Endothelial cell of umbilical vein (primary cell): ENCODE measurements at regions not wholly inside any gene's neighbourhood (a gene's known extent, or its start where the extent isn't known, plus 50 kb on each side); places are given as distances from the start of the nearest gene placed in this dataset.

Source experiments
- BruUV-seq: library from RNA; stranded (reverse); fragments of 400-500 nt; replicated peaks from 2 replicates; lab custom pipeline; 2021; lab: Mats Ljungman, UMichigan
- CTCF ChIA-PET: fragments of 300-600, 350-600 bp; sonication (Branson Sonifier 250); formaldehyde crosslinking; loops from one replicate; lab custom pipeline; 2021; ENCODE audit warnings: antibody characterized with exemption, inconsistent platforms; lab: Charles Lee
- POLR2A ChIA-PET: fragments of 300-600, 350-600 bp; sonication (Branson Sonifier 250); formaldehyde crosslinking; loops from one replicate; lab custom pipeline; 2021; ENCODE audit warnings: antibody characterized with exemption, inconsistent platforms; lab: Charles Lee
- DNase-seq: peaks from one replicate; pipeline ENCODE4 v3.0.0-alpha.2; 2011; ENCODE audit warnings: low read depth, low spot score
- FAIRE-seq: peaks from 2 replicates; lab custom pipeline; 2011; peaks lifted over from hg19 to GRCh38; lab: Jason Lieb, UNC
- H2AFZ ChIP-seq: 2 replicates; pipeline ENCODE4 v1.6.0; 2012; ENCODE audit warnings: low read depth, low read length, control low read depth, inconsistent platforms
- H3K27ac ChIP-seq: 2 replicates; pipeline ENCODE4 v1.5.1; 2011; ENCODE audit warnings: low read depth, mild to moderate bottlenecking, control low read depth, low read length, moderate library complexity; ENCODE audit not compliant: insufficient read depth
- H3K27me3 ChIP-seq, 2 experiments: 2 replicates each; pipeline versions ENCODE4 v1.6.0 to v1.6.1; 2011; ENCODE audit warnings: low read length in 2 of 2, mixed read lengths in 1 of 2; ENCODE audit not compliant: control insufficient read depth in 2 of 2, insufficient read depth in 2 of 2
- H3K36me3 ChIP-seq, 2 experiments: 2 replicates in 1 of 2; 3 replicates in 1 of 2; pipeline ENCODE4 v1.5.1; 2011; ENCODE audit warnings: low read length in 2 of 2, mild to moderate bottlenecking in 1 of 2, moderate library complexity in 1 of 2; ENCODE audit not compliant: control insufficient read depth in 2 of 2, insufficient read depth in 2 of 2; ENCODE audit errors: extremely low read depth in 1 of 2
- H3K4me1 ChIP-seq: 3 replicates; pipeline ENCODE4 v1.5.1; 2011; ENCODE audit warnings: mild to moderate bottlenecking, low read length; ENCODE audit not compliant: control insufficient read depth, insufficient read depth; ENCODE audit errors: extremely low read depth
- H3K4me2 ChIP-seq: 2 replicates; pipeline ENCODE4 v1.6.1; 2011; ENCODE audit warnings: low read length, control low read depth, mixed read lengths; ENCODE audit not compliant: insufficient read depth
- H3K4me3 ChIP-seq, 3 experiments: fragments of 200-600 bp in 1 of 3; sonication (generic), shearing (Covaris generic) in 1 of 3; replicated peaks in 1 of 3; 2 replicates each; pipeline ENCODE4 v1.5.1; 2011 to 2016; ENCODE audit warnings: control low read depth in 3 of 3, low read length in 3 of 3, mild to moderate bottlenecking in 2 of 3, inconsistent platforms in 1 of 3, low read depth in 1 of 3, moderate library complexity in 1 of 3; ENCODE audit not compliant: insufficient read depth in 1 of 3
- H3K79me2 ChIP-seq: 2 replicates; pipeline ENCODE4 v1.6.0; 2012; ENCODE audit warnings: low read length, inconsistent platforms; ENCODE audit not compliant: control insufficient read depth, insufficient read depth
- H3K9ac ChIP-seq: replicated peaks from 2 replicates; pipeline ENCODE3; 2011; ENCODE audit warnings: low read length, control low read depth; ENCODE audit not compliant: insufficient read depth; ENCODE audit errors: extremely low read depth
- H3K9me1 ChIP-seq: replicated peaks from 3 replicates; pipeline ENCODE4 v1.6.0; 2011; ENCODE audit warnings: mild to moderate bottlenecking, low read length; ENCODE audit not compliant: control insufficient read depth, insufficient read depth; ENCODE audit errors: extremely low read depth
- H3K9me3 ChIP-seq: replicated peaks from 2 replicates; pipeline ENCODE4 v1.5.1; 2012; ENCODE audit warnings: low read length, inconsistent platforms; ENCODE audit not compliant: control insufficient read depth, insufficient read depth
- H4K20me1 ChIP-seq: replicated peaks from 2 replicates; pipeline ENCODE3; 2011; ENCODE audit warnings: mild to moderate bottlenecking, low read length; ENCODE audit not compliant: control insufficient read depth, insufficient read depth; ENCODE audit errors: extremely low read depth
- CTCF ChIP-seq, 2 donors: IDR thresholded peaks; 1 replicate in 1 of 2; 2 replicates in 1 of 2; pipeline ENCODE4 v1.5.1; 2011; ENCODE audit warnings: low read length in 2 of 2, mild to moderate bottlenecking in 2 of 2, moderate library complexity in 2 of 2, control low read depth in 1 of 2, inconsistent platforms in 1 of 2, low read depth in 1 of 2; ENCODE audit not compliant: insufficient read depth in 1 of 2; ENCODE audit errors: extremely low read depth in 1 of 2
- EZH2 ChIP-seq: IDR thresholded peaks from 2 replicates; pipeline ENCODE4 v1.6.1; 2012; ENCODE audit warnings: borderline replicate concordance, low read depth, mild to moderate bottlenecking, moderate library complexity, low read length, inconsistent platforms; ENCODE audit not compliant: severe bottlenecking
- FOS ChIP-seq: IDR thresholded peaks from 2 replicates; pipeline ENCODE4 v1.6.1; 2011; ENCODE audit warnings: mild to moderate bottlenecking, low read length, moderate library complexity, borderline replicate concordance; ENCODE audit not compliant: insufficient read depth
- GATA2 ChIP-seq: IDR thresholded peaks from 2 replicates; pipeline ENCODE4 v1.7.0; 2011; ENCODE audit warnings: low read depth, mild to moderate bottlenecking, moderate library complexity, mixed read lengths, low read length; ENCODE audit not compliant: insufficient read length, insufficient read depth
- JUN ChIP-seq: IDR thresholded peaks from 2 replicates; pipeline ENCODE4 v1.6.1; 2011; ENCODE audit warnings: borderline replicate concordance, low read depth; ENCODE audit not compliant: insufficient read length, insufficient read depth
- MYC ChIP-seq: IDR thresholded peaks from one replicate; pipeline ENCODE4 v1.6.1; 2011; ENCODE audit warnings: mild to moderate bottlenecking, low read depth, low read length
- POLR2A ChIP-seq: IDR thresholded peaks from 2 replicates; pipeline ENCODE4 v1.6.1; 2012; ENCODE audit warnings: low read depth, mild to moderate bottlenecking, control low read depth, low read length
- POLR2AphosphoS5 ChIP-seq: IDR thresholded peaks from 2 replicates; pipeline ENCODE4 v1.6.1; 2012; ENCODE audit warnings: low read depth, mild to moderate bottlenecking, control low read depth, low read length, moderate library complexity; ENCODE audit not compliant: insufficient read depth
- dilution Hi-C: fragments of 300-500 bp; cut with MboI; formaldehyde crosslinking; loops from one replicate; pipeline ENCODE4 v1.15.0; 2019; ENCODE audit warnings: low sequenced_read_pairs; ENCODE audit not compliant: extremely low pct_ligation_motif_present
- intact Hi-C: fragments of 100-400 bp; cut with micrococcal nuclease; formaldehyde crosslinking; loops from one replicate; pipeline ENCODE4 v1.10.0; 2022
- TF ChIP-seq, protein P1 (sequence below): IDR thresholded peaks from 2 replicates; pipeline ENCODE4 v1.6.1; 2011; ENCODE audit not compliant: insufficient read depth, insufficient read length

GRCh38 chr6:147716434-147716833, 207.9 kb downstream of the SAMD5 start:
- POLR2A ChIA-PET = no interaction called here
- CTCF ChIA-PET = no interaction called here

More at GRCh38 chr6:147716434-147716833, 207.9 kb downstream of the SAMD5 start:
- Histone ChIP-seq H3K36me3 (no peaks in the 10 kb centered on the region), H3K4me2 (no peak overlapping the region), H3K9me3 (no peaks in the 10 kb centered on the region), H4K20me1 (no peaks in the 10 kb centered on the region), H3K79me2 (no peaks in the 10 kb centered on the region), H2AFZ (no peak overlapping the region), H3K4me3 (no peak overlapping the region), H3K4me1 (no peaks in the 10 kb centered on the region), H3K9ac (no peak overlapping the region), H3K9me1 (no peaks in the 10 kb centered on the region), H3K27me3 (no peaks in the 10 kb centered on the region), H3K27ac (no peak overlapping the region)
- FAIRE-seq (no peak), DNase-seq (no peak)
- dilution Hi-C loops = no loop called here
- intact Hi-C loops = no loop called here
- TF ChIP-seq FOS (no peak), POLR2AphosphoS5 (no peak), POLR2A (no peak), CTCF (IDR thresholded peaks at IDR 0.05; ENCODE audit: extremely low read depth in 1 of 2, insufficient read depth in 1 of 2, low read depth in 1 of 2, low read length in 2 of 2) (no peak), EZH2 (no peak), GATA2 (no peak), JUN (no peak), MYC (no peak)
- TF ChIP-seq, protein P1, sequence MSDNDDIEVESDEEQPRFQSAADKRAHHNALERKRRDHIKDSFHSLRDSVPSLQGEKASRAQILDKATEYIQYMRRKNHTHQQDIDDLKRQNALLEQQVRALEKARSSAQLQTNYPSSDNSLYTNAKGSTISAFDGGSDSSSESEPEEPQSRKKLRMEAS = no peak
- no TSS peak for BruUV-seq
